HK-2 (cell line): ENCODE measurements at regions not wholly inside any gene's neighbourhood (a gene's known extent, or its start where the extent isn't known, plus 50 kb on each side); places are given as distances from the start of the nearest gene placed in this dataset.
"Not testable (repeated sequence)": the region's sequence is repeated elsewhere in the genome, so short reads cannot be mapped to it uniquely, and the experiment has no call there.

Experiments used
- DNase-seq: peaks from one replicate; pipeline ENCODE4 v3.0.0-alpha.2; 2018; ENCODE audit not compliant: unreplicated experiment

- no peak for DNase-seq
Observed at GRCh38 chr7:152949253-152949652, 189.7 kb downstream of the ACTR3B start.

- DNase-seq = no peak
Observed at GRCh38 chr7:152949790-152950189, 190.2 kb downstream of the ACTR3B start.

- no peak for DNase-seq
Observed at GRCh38 chr7:152956006-152956405, 196.5 kb downstream of the ACTR3B start.

GRCh38 chr7:152959610-152960009 is 200.1 kb downstream of the ACTR3B start:
- no peak for DNase-seq

DNA sequence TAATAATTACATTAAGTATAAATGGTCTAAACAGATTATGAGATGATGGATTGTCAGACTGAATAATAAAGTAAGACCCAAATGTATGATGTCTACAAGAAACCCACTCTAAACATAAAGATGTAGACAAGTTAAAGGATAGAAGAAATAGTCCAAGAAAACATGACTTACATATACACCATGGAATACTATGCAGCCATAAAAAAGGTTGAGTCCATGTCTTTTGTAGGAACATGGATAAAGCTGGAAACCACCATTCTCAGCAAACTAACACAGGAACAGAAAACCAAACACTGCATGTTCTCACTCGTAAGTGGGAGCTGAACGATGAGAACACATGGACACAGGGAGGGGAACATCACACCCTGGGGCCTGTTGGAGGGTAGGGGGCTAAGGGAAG is 202.2 kb downstream of the ACTR3B start:
- DNase-seq = not testable (repeated sequence)

- DNase-seq = no peak
Observed at GRCh38 chr7:152966189-152966588, 206.6 kb downstream of the ACTR3B start.

- no peak for DNase-seq
Observed at GRCh38 chr7:152967958-152968357, 208.4 kb downstream of the ACTR3B start.

DNA sequence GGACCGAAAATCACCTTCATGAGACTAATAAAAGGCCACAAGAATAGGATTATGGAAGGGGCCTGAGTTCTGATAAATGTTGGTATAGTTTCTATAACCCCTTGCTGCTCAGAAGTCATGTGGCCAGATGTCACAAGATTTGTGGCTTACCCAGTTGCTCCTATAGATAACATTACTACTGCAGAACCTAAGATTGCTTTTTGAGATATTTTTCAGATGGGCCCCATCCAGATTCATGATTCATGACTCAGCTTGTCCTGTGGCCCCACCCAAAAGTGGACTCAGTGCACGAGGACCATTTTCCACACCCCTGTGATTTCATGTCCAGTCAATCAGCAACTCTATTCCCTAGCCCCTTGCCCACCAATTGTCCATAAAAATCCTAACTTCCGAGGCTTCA is 209.0 kb downstream of the ACTR3B start:
- DNase-seq = no peak

GRCh38 chr7:152969335-152969734 is 209.8 kb downstream of the ACTR3B start:
- DNase-seq = no peak

- no peak for DNase-seq
Observed at GRCh38 chr7:152969839-152970238, 210.3 kb downstream of the ACTR3B start.

DNA sequence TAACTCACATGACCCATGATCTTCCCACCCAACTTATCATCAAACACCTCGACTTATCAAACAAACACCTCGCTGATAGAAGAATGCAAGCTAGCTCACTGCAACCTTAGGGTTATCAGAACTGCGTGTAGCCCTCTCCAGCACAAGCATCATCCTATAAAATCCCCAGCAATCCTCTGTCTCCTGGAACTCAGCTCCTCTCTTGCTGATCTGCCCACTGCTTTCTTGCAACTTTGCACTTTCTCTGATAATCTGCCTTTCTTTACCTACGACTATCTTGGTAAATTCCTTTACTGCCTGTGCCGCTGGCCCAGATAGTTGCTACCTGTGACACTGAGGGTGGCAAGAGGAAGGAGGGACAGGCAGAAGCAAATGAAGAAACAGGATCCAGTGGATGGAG is 210.9 kb downstream of the ACTR3B start:
- DNase-seq = no peak

DNA sequence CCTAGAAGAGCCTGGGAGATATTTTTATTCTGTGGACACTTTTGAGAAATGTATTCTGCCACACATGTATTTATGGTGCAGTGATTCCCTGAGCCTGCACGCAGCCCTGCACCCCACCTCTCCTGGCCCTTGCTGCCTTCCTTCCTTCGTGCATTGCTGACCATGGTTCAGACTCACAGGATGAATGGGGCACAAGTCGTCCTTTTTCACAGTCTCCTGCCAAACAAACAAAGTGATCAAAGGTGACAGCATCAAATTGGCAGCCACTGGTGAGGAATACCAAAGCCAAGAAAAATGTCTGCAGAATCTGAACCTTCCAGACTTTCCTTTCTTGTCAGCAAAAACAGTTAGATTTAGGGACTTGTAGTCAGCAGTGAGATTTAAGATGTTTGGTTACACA is 215.0 kb downstream of the ACTR3B start:
- DNase-seq = no peak

DNA sequence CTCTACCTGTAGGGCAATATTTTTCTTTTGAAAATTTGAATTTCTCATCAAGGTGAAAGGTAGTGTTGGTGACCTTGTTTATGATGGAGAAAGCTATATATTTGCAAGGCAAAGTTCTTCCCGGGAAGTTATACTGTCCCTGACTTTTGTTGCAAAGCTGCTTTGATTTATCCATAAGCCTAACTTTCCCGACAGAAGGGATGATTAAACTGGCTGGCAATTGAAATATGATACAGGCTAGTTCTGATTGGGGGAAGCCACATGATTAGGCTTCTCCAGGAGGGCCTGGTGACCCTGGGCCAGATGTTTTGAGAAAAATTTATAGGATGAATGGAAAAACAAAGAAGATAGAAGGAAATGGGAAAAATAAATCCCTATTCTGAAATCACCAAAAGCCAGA is 215.5 kb downstream of the ACTR3B start:
- no peak for DNase-seq

DNA sequence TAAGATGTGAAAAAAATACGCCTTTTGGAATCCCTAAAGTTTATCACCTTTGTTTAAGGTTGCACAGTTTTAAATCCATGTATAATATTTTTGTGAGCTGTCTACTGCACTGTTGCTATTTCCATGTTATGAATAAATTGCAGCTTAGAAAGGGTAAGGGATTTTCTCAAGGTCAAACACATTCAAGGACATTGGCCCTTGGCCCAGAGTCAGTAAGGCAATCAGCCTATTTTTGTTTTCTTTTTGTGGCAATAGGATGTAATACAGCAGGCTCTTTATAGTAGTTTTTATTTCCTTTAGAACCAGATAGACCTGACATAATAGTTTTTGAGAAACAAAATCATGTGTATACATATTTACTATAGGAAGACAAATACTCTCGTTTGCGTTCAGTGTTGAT is 219.8 kb downstream of the ACTR3B start:
- DNase-seq = no peak

DNA sequence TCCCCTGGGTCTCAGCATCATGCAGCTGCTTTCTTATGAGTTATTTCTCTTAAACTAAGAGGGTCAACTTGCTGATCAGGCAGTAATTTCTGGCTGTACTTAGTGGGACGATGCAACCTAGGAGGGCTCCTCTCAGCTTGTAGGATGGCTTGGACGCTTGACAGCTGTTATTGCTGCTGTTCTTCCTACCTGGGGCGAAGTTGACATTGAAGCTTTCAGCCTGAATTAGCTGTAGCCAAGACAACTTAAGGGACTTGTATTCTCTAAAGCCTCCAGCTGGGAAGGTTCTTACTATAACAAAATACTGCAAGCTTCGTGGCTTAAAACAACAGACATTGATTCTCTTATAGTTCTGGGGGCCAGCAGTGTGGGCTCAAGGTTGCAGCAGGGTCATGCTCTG is 224.9 kb downstream of the ACTR3B start:
- DNase-seq = no peak

- DNase-seq = no peak
Observed at GRCh38 chr7:152986376-152986775, 226.8 kb downstream of the ACTR3B start.

GRCh38 chr7:152987656-152988055 is 228.1 kb downstream of the ACTR3B start:
- no peak for DNase-seq

- DNase-seq = no peak
Observed at GRCh38 chr7:152989889-152990380, 230.4 kb downstream of the ACTR3B start.

GRCh38 chr7:152998420-152998819 is 238.9 kb downstream of the ACTR3B start:
- DNase-seq = no peak

- no peak for DNase-seq
Observed at GRCh38 chr7:153002115-153002514, 242.6 kb downstream of the ACTR3B start.

DNA sequence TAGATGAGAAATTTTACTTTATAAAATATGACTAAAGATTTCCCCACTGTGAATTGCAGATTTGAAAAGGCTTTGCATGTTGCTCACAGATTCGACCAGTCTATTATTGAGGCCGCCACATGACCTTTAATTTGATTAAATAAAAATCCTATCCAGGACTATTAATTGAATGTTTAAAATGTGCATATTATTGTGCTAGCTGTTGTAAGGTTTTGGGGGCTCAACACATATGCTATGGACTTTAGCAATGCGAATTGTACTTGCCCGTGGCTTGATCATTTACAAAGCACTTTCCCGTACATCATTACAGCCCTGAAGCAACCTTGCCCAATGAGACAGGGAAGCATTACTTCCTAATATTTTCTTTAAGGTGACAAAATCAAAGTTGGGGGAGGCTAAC is 243.0 kb downstream of the ACTR3B start:
- no peak for DNase-seq

- no peak for DNase-seq
Observed at GRCh38 chr7:153004341-153004740, 244.8 kb downstream of the ACTR3B start.

GRCh38 chr7:153005750-153006435 is 246.3 kb downstream of the ACTR3B start:
- no peak for DNase-seq

DNA sequence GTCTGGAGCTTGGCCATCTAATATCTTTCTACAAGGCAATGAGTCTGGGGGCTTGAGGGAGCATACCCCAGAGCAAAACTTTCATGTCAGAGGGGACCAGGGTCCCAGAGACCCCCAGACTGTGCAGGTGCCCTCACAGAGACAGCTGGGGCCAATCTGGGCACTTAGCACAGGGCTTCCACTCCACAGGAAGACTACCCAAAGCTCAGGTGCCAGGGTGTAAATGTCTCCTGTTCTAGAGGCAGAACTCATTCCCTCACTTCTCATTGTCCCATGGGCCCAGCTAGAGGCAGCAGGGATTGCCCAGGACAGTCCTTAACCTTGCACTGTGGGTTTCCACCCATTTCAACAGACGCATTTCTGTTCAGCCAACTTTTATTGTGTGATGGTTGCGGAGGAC is 246.9 kb downstream of the ACTR3B start:
- DNase-seq = no peak
